ENCODE measurements at regions not wholly inside any gene's neighbourhood (a gene's known extent, or its start where the extent isn't known, plus 50 kb on each side); places are given as distances from the start of the nearest gene placed in this dataset.

- DNase-seq (ENCODE audit: low read depth) = no peak
- TF ChIP-seq CTCF (IDR thresholded peaks at IDR 0.05; ENCODE audit: insufficient read depth, low read length, poor library complexity, severe bottlenecking) = no peak
- Histone ChIP-seq H3K4me3 (ENCODE audit: low read depth, low read length) (no peak overlapping the region), H3K36me3 (ENCODE audit: control insufficient read depth, insufficient read depth, low read length) (no peaks in the 10 kb centered on the region), H3K27me3 (ENCODE audit: control insufficient read depth, insufficient read depth, low read length) (no peaks in the 10 kb centered on the region)
Measured at GRCh38 chr1:172820475-172821158, 161.7 kb downstream of the FASLG start.

GRCh38 chr1:172821609-172822274 is 162.8 kb downstream of the FASLG start:
- H3K4me3 ChIP-seq (ENCODE audit: low read depth, low read length) = no peak overlapping the region
- no peaks in the 10 kb centered on the region for H3K36me3 ChIP-seq (ENCODE audit: control insufficient read depth, insufficient read depth, low read length)
- H3K27me3 ChIP-seq (ENCODE audit: control insufficient read depth, insufficient read depth, low read length) = no peaks in the 10 kb centered on the region
- TF ChIP-seq CTCF (IDR thresholded peaks at IDR 0.05; ENCODE audit: insufficient read depth, low read length, poor library complexity, severe bottlenecking) = no peak
- no peak for DNase-seq (ENCODE audit: low read depth)

GRCh38 chr1:172822886-172823285 is 164.0 kb downstream of the FASLG start:
- H3K36me3 ChIP-seq (ENCODE audit: control insufficient read depth, insufficient read depth, low read length) = no peaks in the 10 kb centered on the region
- no peak for TF ChIP-seq CTCF (IDR thresholded peaks at IDR 0.05; ENCODE audit: insufficient read depth, low read length, poor library complexity, severe bottlenecking)
- H3K27me3 ChIP-seq (ENCODE audit: control insufficient read depth, insufficient read depth, low read length) = no peaks in the 10 kb centered on the region
- no peak overlapping the region for H3K4me3 ChIP-seq (ENCODE audit: low read depth, low read length)
- DNase-seq (ENCODE audit: low read depth) = no peak

GRCh38 chr1:172823534-172823933 is 164.6 kb downstream of the FASLG start:
- Histone ChIP-seq H3K36me3 (ENCODE audit: control insufficient read depth, insufficient read depth, low read length) (no peaks in the 10 kb centered on the region), H3K4me3 (ENCODE audit: low read depth, low read length) (no peak overlapping the region), H3K27me3 (ENCODE audit: control insufficient read depth, insufficient read depth, low read length) (no peaks in the 10 kb centered on the region)
- TF ChIP-seq CTCF (IDR thresholded peaks at IDR 0.05; ENCODE audit: insufficient read depth, low read length, poor library complexity, severe bottlenecking) = no peak
- DNase-seq (ENCODE audit: low read depth) = no peak

GRCh38 chr1:172824209-172824608 is 165.3 kb downstream of the FASLG start:
- no peaks in the 10 kb centered on the region for H3K36me3 ChIP-seq (ENCODE audit: control insufficient read depth, insufficient read depth, low read length)
- no peak overlapping the region for H3K4me3 ChIP-seq (ENCODE audit: low read depth, low read length)
- DNase-seq (ENCODE audit: low read depth) = no peak
- no peaks in the 10 kb centered on the region for H3K27me3 ChIP-seq (ENCODE audit: control insufficient read depth, insufficient read depth, low read length)
- TF ChIP-seq CTCF (IDR thresholded peaks at IDR 0.05; ENCODE audit: insufficient read depth, low read length, poor library complexity, severe bottlenecking) = no peak
